HepG2 (cell line): ENCODE measurements at regions not wholly inside any gene's neighbourhood (a gene's known extent, or its start where the extent isn't known, plus 50 kb on each side); places are given as distances from the start of the nearest gene placed in this dataset.

ENCODE experiments used
- CBX5 ChIP-seq: sonication (generic); formaldehyde crosslinking; IDR thresholded peaks from 2 replicates; pipeline ENCODE4 v1.4.0; 2020; ENCODE audit warnings: missing genetic modification reagents, borderline replicate concordance
- ESRRA ChIP-seq: sonication (generic); formaldehyde crosslinking; IDR thresholded peaks from 2 replicates; pipeline ENCODE4 v1.5.1; 2020; ENCODE audit warnings: mild to moderate bottlenecking, low read depth, missing genetic modification reagents
- JUN ChIP-seq: sonication (generic); formaldehyde crosslinking; IDR thresholded peaks from 2 replicates; pipeline ENCODE4 v1.4.0; 2020; ENCODE audit warnings: mild to moderate bottlenecking, missing genetic modification reagents
- KDM1A ChIP-seq: IDR thresholded peaks from 2 replicates; pipeline ENCODE4 v1.6.1; 2016; ENCODE audit warnings: missing compliant biosample characterization
- REPIN1 ChIP-seq: sonication (generic); formaldehyde crosslinking; IDR thresholded peaks from 2 replicates; pipeline ENCODE4 v1.8.0; 2022; ENCODE audit warnings: missing genetic modification reagents, low read depth, mild to moderate bottlenecking, borderline replicate concordance
- SAFB2 ChIP-seq: sonication (generic); formaldehyde crosslinking; IDR thresholded peaks from 2 replicates; pipeline ENCODE4 v1.5.1; 2020; ENCODE audit warnings: missing genetic modification reagents, low read depth, mild to moderate bottlenecking, borderline replicate concordance
- SSRP1 ChIP-seq: IDR thresholded peaks from 2 replicates; pipeline ENCODE4 v1.6.1; 2016; ENCODE audit warnings: control low read depth
- ZNF205 ChIP-seq: IDR thresholded peaks from 2 replicates; pipeline ENCODE4 v1.6.1; 2018; ENCODE audit warnings: missing biosample characterization, missing genetic modification reagents
- ZNF33B ChIP-seq: sonication (generic); formaldehyde crosslinking; IDR thresholded peaks from 2 replicates; pipeline ENCODE4 v1.5.1; 2020; ENCODE audit warnings: mild to moderate bottlenecking, missing genetic modification reagents
- TF ChIP-seq, protein P1 (sequence below): sonication (generic); formaldehyde crosslinking; IDR thresholded peaks from 2 replicates; pipeline ENCODE4 v1.5.0; 2020; ENCODE audit warnings: mild to moderate bottlenecking, missing genetic modification reagents, moderate library complexity

DNA sequence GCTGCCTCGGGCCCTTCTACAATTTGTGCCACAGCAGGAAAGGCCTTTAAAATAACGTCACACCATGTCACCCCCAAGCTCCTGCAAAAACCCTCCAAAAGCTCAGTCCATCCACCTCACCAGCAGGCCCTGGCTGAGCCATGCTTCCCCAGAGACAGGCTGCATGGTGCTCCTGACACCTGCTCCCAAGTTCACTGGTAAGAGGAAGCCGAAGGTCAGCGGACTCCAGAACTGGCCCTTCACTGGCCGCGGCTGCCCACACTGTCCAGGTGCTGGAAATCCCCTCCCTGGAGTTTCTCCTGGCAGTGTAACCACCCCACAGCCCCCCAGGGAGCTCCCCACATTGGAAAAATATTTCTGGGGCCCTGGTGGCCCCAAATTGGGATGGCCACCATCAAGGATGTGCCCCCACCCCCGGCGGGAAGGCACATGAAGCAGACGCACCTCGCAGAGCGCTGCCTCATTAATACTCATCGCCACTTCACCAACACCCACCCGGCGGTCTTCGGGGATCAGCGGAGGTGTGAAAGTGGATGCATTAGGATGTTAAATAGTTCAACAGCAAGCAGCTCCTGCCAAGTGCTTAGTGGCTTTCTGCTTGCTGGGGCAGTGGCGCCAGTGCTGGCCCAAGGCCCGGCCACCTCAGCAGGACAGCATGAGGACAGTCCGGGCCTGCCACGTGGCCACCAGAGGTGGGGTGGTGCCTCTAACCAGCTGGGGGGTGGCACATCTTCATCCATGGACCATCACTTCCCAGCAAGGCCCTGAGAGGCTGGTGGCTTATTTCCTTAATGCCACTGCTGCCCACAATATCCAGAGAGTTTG lies 146.1 kb upstream of the IQSEC1 start:
- no peak for TF ChIP-seq CBX5 (CRISPR knock-in tag)
- no peak for TF ChIP-seq SSRP1 (CRISPR knock-in tag)
- TF ChIP-seq, protein P1, sequence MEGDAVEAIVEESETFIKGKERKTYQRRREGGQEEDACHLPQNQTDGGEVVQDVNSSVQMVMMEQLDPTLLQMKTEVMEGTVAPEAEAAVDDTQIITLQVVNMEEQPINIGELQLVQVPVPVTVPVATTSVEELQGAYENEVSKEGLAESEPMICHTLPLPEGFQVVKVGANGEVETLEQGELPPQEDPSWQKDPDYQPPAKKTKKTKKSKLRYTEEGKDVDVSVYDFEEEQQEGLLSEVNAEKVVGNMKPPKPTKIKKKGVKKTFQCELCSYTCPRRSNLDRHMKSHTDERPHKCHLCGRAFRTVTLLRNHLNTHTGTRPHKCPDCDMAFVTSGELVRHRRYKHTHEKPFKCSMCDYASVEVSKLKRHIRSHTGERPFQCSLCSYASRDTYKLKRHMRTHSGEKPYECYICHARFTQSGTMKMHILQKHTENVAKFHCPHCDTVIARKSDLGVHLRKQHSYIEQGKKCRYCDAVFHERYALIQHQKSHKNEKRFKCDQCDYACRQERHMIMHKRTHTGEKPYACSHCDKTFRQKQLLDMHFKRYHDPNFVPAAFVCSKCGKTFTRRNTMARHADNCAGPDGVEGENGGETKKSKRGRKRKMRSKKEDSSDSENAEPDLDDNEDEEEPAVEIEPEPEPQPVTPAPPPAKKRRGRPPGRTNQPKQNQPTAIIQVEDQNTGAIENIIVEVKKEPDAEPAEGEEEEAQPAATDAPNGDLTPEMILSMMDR, result no peak
- TF ChIP-seq ESRRA (CRISPR knock-in tag), result no peak
- no peak for TF ChIP-seq REPIN1 (CRISPR knock-in tag)
- no peak for TF ChIP-seq KDM1A (CRISPR knock-in tag)
- no peak for TF ChIP-seq JUN (CRISPR knock-in tag)
- no peak for TF ChIP-seq SAFB2 (CRISPR knock-in tag)
- TF ChIP-seq ZNF205 (CRISPR knock-in tag), result no peak
- no peak for TF ChIP-seq ZNF33B (CRISPR knock-in tag)
